ENCODE measurements at regions not wholly inside any gene's neighbourhood (a gene's known extent, or its start where the extent isn't known, plus 50 kb on each side); places are given as distances from the start of the nearest gene placed in this dataset.

DNA sequence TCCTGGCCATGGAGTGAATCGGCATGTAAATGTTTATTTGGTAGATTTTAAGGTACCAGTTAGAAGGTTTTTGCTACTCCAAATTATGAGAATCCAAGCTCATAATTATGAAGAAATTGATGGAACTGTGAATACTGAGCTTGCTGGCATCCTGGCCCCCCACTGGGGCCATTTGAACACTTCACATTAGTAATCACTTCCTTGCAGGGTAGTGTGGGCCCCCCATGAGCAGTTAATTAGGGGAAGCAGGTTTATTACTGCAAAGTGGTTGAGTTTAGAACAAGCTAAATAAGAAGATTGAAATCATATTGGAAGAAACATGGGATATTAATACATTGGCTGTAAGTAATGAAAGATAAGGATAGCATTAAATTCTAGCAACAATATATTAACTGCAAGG is 86.7 kb downstream of the S1PR1 start:
- no peak for DNase-seq

GRCh38 chr1:101325144-101325543 is 88.3 kb downstream of the S1PR1 start:
- DNase-seq = no peak

GRCh38 chr1:101330427-101331130 is 93.8 kb downstream of the S1PR1 start:
- DNase-seq = no peak

DNA sequence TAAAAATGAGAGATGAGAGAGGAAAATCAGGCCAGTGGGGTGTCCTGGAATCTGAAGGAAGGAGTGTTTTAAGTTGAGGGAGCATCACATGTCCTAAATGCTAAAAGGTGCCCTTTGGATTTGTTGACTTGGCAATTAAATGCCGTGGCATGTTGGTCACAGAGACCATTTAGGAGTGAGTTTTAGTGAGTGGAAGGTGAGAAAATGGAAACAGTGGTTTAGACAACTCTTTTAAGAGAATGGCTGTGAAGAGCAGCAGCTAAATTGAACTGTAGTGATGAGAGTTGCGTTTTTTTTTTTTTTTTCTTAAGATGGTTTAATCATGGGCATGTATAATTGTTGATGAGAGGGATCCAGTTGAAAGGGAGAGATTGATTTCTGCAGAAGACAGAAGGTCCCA is 95.0 kb downstream of the S1PR1 start:
- DNase-seq = no peak

DNA sequence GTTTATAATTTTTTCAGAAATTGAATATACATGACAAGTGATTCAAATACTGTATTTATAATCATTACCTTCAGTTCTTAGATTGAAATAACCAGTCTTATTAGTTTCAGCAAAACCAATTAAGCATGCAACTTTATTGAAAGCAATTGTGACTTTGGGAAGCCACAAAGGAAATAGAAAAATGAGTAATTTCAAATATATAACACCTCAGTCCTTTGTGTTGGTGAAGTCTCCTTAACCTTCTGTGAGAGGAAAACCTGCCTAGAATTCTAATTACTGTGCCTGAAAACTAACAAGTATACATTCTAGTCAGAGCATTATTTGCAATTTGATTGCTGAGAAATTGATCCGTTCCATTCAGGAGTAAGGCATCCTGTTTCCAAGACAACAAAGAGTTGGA is 95.8 kb downstream of the S1PR1 start:
- no peak for DNase-seq

- DNase-seq = no peak
These were observed 96.4 kb downstream of the S1PR1 start for GRCh38 chr1:101333186-101333585.

GRCh38 chr1:101337968-101338367 is 101.1 kb downstream of the S1PR1 start:
- no peak for DNase-seq

- no peak for DNase-seq
These were observed 102.1 kb downstream of the S1PR1 start for GRCh38 chr1:101338714-101339430.

GRCh38 chr1:101344745-101345144 is 107.9 kb downstream of the S1PR1 start:
- DNase-seq = no peak

GRCh38 chr1:101346419-101346818 is 109.6 kb downstream of the S1PR1 start:
- DNase-seq = no peak

DNA sequence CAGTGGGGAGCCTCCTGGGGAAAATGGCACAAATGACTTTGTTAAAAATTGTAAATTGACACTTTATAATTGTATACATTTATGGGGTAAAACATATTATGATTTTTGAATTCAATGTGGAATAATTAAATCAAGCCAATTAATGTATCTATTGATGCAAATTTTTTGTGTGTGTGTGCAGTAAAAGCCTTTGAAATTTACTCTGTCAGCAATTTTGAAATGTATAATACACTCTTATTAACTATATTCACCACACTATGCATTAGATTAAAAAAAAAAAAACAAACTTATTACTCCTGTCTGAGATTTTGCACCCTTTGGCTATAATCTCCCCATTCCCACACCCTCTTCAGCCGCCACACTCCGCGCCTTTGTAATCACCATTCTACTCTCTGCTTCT is 119.2 kb downstream of the S1PR1 start:
- DNase-seq = no peak

DNA sequence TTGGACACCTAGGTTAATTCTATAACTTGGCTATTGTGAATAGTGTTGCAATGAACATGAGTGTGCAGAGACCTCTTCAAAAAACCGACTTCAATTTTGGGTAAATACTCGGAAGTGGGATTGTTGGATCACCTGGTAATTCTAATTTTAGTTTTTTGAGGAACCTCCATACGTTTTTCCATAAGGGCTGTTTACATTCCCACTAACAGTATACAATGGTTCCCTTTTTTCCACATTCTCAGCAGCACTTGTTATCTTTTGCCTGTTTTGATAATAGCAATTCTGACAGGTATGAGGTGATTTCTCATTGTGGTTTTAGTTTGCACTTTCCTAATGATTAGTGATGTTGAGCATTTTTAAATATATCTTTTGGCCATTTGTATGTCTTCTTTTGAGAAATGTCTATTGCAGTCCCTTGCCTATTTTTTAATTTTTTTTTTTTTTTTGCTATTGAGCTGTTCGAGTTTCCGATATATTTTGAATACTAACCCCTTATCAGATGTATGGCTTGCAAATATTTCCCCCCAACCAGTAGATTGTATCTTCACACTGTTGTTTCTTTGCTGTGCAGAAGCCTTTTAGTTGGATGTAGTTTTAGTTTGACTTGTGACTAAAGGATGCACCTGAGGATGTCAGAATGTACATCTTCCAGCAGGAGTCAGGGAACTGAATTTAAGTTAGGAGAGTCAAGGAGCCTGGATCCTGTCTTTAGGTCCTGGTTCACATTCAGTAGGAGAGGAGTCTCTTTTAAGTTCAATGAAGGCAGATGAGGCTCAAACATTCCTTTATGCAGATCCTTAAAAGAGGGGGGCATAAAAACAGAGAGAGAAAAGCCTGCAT is 120.0 kb downstream of the S1PR1 start:
- DNase-seq = no peak

DNA sequence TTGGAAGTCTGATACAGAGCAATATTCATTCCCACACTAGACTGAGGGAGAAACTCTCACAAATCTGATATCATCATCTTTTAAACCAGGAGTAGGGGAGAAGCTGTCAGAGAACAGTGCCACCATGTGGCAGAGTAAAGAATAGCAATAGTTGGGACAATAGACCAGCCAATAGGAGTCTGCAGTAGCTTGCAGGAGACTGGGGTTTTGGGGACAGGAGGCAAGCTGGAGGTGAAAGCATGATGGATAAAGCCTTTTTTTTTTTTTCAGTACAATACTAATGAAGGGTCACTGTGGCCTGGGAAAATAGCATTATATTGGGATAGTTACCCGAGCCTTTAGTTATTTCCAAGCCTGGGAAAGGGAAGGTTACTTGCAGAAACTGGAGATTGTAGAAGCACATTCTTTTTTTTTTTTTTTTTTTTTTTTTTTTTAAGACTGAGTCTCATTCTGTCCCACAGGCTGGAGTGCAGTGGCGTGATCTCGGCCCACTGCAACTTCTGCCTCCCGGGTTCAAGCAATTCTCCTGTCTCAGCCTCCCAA is 120.7 kb downstream of the S1PR1 start:
- DNase-seq = peak; percentile 49

DNA sequence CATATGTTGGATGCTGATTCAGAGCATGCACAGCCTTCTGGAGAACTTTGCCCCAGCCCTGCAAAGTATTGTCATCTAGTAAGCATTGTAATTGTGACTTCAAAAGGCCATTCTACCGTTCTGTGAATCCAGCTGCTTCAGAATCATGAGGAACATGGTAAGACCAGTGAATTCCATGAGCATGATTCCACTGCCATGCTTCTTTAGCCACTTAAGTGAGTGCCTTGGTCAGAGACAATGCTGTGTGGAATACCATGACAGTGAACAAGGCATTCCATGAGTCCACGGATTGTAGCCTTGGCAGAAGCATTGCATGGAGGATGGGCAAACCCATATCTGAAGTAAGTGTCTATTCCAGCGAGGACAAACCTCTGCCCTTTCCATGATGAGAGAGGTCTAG is 123.7 kb downstream of the S1PR1 start:
- DNase-seq = no peak

DNA sequence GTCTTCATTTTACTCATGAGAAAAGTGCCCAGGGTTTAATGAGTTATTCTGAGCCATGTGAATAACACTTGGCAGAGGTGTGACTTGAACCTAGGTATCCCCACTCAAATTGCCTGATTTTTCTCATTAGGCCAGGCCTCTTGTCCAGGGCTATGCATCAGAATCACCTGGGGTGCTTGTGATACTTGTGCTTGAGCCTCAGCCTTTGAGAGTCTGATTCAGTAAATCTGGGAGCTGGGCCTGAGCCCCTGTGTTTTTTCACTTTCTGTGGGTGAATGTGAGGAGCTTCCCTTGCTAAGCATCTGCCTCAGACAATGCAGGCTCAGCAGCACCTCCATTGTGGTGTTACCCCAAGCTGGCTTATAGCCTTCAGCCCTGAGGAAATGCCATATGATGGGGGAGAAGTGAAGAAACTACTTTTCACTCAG is 127.1 kb downstream of the S1PR1 start:
- no peak for DNase-seq

DNA sequence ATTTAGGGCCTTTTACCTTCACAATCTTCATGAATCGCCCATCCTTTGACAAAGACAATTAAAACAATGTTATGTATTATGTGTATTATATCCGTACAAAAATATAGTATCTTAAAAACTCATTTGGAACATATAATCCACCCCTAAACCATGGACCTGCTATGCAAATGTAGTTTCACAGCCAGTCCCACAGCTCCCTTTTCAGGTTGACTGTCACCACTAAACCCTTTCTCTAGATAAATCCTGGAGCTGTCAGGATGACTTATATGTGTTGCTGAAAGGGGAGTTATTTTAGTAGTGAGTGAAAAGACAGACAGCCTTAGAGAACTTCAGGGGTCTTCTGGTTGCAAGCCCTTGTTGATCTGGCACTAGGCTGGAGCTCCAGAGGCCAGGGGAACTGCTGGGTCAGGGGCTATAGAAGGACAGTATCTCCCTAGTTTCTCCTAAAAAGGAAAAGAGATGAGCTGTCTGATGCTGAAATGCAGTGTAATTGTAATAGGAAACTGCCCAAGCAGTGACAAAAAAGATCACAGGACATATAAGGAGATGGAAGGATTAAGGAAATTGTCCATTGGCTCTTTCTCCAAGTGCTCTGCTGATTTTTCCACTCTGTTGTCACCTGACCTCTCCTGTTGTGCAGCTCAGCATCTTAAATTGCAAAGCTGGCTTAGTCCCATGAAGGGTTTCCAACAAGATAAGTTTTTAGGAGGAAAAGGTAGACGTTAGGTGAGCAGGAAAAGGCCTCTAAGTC is 127.7 kb downstream of the S1PR1 start:
- DNase-seq = no peak

DNA sequence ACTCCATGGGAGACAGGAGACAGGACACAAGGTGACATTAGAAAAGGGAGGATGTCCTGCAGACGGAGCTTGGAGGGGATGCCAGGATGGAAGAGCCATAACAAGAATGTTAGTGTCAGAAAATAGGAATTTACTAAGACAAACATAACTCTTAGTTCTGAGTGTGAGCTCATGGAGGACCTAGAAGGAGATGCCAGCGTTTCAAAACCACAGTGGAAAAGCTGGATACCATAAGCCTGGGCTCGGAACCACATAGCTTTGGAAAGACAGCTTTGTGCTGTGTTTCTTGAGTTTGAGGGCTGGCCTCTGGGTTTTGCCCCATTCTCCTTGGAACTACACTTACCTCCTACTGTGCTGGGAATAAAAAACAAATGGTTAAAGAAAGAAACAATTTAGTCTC is 128.4 kb downstream of the S1PR1 start:
- DNase-seq = no peak

GRCh38 chr1:101365878-101366277 is 129.1 kb downstream of the S1PR1 start:
- DNase-seq = no peak

GRCh38 chr1:101366513-101367215 is 129.8 kb downstream of the S1PR1 start:
- DNase-seq = no peak

DNA sequence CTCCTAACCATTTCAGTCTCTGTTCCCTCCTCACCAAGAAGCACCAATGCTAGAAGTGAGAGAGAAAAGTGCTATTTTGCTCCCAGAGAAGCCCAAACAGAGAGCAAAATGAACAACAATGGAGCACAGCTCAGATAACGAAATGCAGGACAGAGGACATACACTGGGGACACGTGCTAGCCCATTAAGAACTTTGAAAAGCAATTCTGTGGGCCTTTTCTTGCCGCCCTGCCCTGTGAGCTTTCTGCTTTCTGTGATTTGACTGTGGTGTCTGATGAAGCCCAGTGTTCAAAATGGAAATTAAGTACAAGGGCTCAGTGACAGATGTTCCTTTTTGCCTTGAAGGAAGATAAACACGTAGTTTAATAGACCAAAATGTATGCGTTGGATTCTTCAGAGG is 130.8 kb downstream of the S1PR1 start:
- DNase-seq = no peak

- DNase-seq = no peak
These were observed 133.7 kb downstream of the S1PR1 start for GRCh38 chr1:101370488-101370887.

- no peak for DNase-seq
These were observed 134.4 kb downstream of the S1PR1 start for GRCh38 chr1:101371259-101371658.

All from activated T-cell treated with anti-CD3 and anti-CD28 coated beads, Interleukin-2, amount 50 U/mL, for 1 hour (primary cell).